ENCODE measurements at regions not wholly inside any gene's neighbourhood (a gene's known extent, or its start where the extent isn't known, plus 50 kb on each side); places are given as distances from the start of the nearest gene placed in this dataset.

DNA sequence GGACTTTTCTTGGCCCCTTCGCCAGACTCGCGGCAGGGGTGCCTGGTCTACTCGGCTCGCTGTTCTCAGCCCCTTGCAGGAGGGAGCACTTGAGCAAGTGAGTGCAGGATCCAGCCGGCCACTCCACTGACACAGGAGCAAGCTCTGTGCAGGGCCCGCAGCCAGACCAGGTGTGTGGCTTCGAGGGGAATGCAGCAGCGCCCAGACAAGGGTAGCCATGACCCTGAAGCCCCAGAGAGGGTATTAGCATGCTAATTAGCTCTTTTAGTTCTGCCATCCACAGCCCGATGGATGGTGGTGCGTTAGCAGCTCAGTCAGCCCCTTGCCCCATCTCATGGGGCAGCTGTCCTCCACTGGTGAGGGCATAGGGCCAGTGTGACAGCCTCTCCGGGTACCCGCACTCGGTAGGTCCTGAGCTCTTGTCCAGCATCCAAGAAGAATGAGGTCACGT lies 103.2 kb upstream of the HS6ST1 start:
- Histone ChIP-seq H3K36me3 (ENCODE audit: control insufficient read depth in 2 of 2, extremely low read depth in 1 of 2, insufficient read depth in 2 of 2, low read length in 2 of 2) (no peaks in the 10 kb centered on the region), H3K79me2 (ENCODE audit: control insufficient read depth, insufficient read depth, low read length) (no peaks in the 10 kb centered on the region), H3K4me2 (ENCODE audit: insufficient read depth, low read length) (no peak overlapping the region), H3K4me3 (replicated peaks in 1 of 3; ENCODE audit: insufficient read depth in 1 of 3, low read depth in 1 of 3, low read length in 3 of 3) (no peak overlapping the region), H3K9ac (replicated peaks; ENCODE audit: extremely low read depth, insufficient read depth, low read length) (no peak overlapping the region), H3K9me3 (replicated peaks; ENCODE audit: control insufficient read depth, insufficient read depth, low read length) (no peaks in the 10 kb centered on the region), H3K27me3 (ENCODE audit: control insufficient read depth in 2 of 2, insufficient read depth in 2 of 2, low read length in 2 of 2) (peaks cover 2% of the 10 kb centered on the region in 2 experiments), H3K4me1 (ENCODE audit: control insufficient read depth, extremely low read depth, insufficient read depth, low read length) (no peaks in the 10 kb centered on the region), H2AFZ (ENCODE audit: low read depth, low read length) (no peak overlapping the region), H3K9me1 (replicated peaks; ENCODE audit: control insufficient read depth, extremely low read depth, insufficient read depth, low read length) (no peaks in the 10 kb centered on the region), H3K27ac (ENCODE audit: insufficient read depth, low read depth, low read length) (no peak overlapping the region), H4K20me1 (replicated peaks; ENCODE audit: control insufficient read depth, extremely low read depth, insufficient read depth, low read length) (no peaks in the 10 kb centered on the region)
- ChIA-PET POLR2A (no interaction called here), CTCF (no interaction called here)
- FAIRE-seq (no peak), DNase-seq (ENCODE audit: low read depth, low spot score) (no peak)
- BruUV-seq (replicated peaks): no TSS peak
- dilution Hi-C loops (cut with MboI; ENCODE audit: extremely low pct_ligation_motif_present, low sequenced_read_pairs): no loop called here
- TF ChIP-seq EZH2 (IDR thresholded peaks at IDR 0.05; ENCODE audit: borderline replicate concordance, low read depth, low read length, severe bottlenecking) (no peak), FOS (IDR thresholded peaks at IDR 0.05; ENCODE audit: borderline replicate concordance, insufficient read depth, low read length) (no peak), JUN (IDR thresholded peaks at IDR 0.05; ENCODE audit: borderline replicate concordance, insufficient read depth, insufficient read length, low read depth) (no peak), MYC (IDR thresholded peaks at IDR 0.05; ENCODE audit: low read depth, low read length) (no peak), MAX (IDR thresholded peaks at IDR 0.05; ENCODE audit: insufficient read depth, insufficient read length) (no peak), POLR2AphosphoS5 (IDR thresholded peaks at IDR 0.05; ENCODE audit: insufficient read depth, low read depth, low read length) (no peak), GATA2 (IDR thresholded peaks at IDR 0.05; ENCODE audit: insufficient read depth, insufficient read length, low read depth, low read length) (no peak), POLR2A (IDR thresholded peaks at IDR 0.05; ENCODE audit: low read depth, low read length) (no peak)
- TF ChIP-seq, protein P1, sequence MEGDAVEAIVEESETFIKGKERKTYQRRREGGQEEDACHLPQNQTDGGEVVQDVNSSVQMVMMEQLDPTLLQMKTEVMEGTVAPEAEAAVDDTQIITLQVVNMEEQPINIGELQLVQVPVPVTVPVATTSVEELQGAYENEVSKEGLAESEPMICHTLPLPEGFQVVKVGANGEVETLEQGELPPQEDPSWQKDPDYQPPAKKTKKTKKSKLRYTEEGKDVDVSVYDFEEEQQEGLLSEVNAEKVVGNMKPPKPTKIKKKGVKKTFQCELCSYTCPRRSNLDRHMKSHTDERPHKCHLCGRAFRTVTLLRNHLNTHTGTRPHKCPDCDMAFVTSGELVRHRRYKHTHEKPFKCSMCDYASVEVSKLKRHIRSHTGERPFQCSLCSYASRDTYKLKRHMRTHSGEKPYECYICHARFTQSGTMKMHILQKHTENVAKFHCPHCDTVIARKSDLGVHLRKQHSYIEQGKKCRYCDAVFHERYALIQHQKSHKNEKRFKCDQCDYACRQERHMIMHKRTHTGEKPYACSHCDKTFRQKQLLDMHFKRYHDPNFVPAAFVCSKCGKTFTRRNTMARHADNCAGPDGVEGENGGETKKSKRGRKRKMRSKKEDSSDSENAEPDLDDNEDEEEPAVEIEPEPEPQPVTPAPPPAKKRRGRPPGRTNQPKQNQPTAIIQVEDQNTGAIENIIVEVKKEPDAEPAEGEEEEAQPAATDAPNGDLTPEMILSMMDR (IDR thresholded peaks at IDR 0.05; ENCODE audit: extremely low read depth in 1 of 2, insufficient read depth in 1 of 2, low read depth in 1 of 2, low read length in 2 of 2): no peak
- intact Hi-C loops (cut with micrococcal nuclease): no loop called here
